HG03196 (cell line): ENCODE measurements at regions not wholly inside any gene's neighbourhood (a gene's known extent, or its start where the extent isn't known, plus 50 kb on each side); places are given as distances from the start of the nearest gene placed in this dataset.

Source experiments
- ATAC-seq: cut with Tn5 transposase; IDR thresholded peaks from one replicate; pipeline ENCODE4 v1.9.1; 2021; ENCODE audit not compliant: unreplicated experiment

- no peak for ATAC-seq
Measured at GRCh38 chr5:35436400-35437057, 181.1 kb upstream of the SPEF2 start.

- no peak for ATAC-seq
Measured at GRCh38 chr5:35430381-35431162, 187.1 kb upstream of the SPEF2 start.

GRCh38 chr5:35420200-35420599, 189.9 kb upstream of the PRLR start:
- no peak for ATAC-seq

- ATAC-seq = no peak
Measured at GRCh38 chr5:35417040-35417439, 186.8 kb upstream of the PRLR start.

GRCh38 chr5:35416217-35416988, 186.1 kb upstream of the PRLR start:
- no peak for ATAC-seq

GRCh38 chr5:35415309-35415708, 185.0 kb upstream of the PRLR start:
- ATAC-seq = no peak

GRCh38 chr5:35409361-35409760, 179.1 kb upstream of the PRLR start:
- ATAC-seq = no peak

- ATAC-seq = no peak
Measured at GRCh38 chr5:35408146-35408545, 177.9 kb upstream of the PRLR start.

- no peak for ATAC-seq
Measured at GRCh38 chr5:35407697-35408096, 177.4 kb upstream of the PRLR start.

GRCh38 chr5:35405938-35406337, 175.7 kb upstream of the PRLR start:
- ATAC-seq = no peak

- no peak for ATAC-seq
Measured at GRCh38 chr5:35404701-35405100, 174.4 kb upstream of the PRLR start.

- no peak for ATAC-seq
Measured at GRCh38 chr5:35393901-35394300, 163.6 kb upstream of the PRLR start.

GRCh38 chr5:35384658-35385057, 154.4 kb upstream of the PRLR start:
- ATAC-seq = no peak

GRCh38 chr5:35383041-35383440, 152.8 kb upstream of the PRLR start:
- no peak for ATAC-seq

GRCh38 chr5:35377653-35378052, 147.4 kb upstream of the PRLR start:
- no peak for ATAC-seq

GRCh38 chr5:35374584-35374983, 144.3 kb upstream of the PRLR start:
- ATAC-seq = no peak

- no peak for ATAC-seq
Measured at GRCh38 chr5:35373249-35373648, 143.0 kb upstream of the PRLR start.

- no peak for ATAC-seq
Measured at GRCh38 chr5:35372482-35372881, 142.2 kb upstream of the PRLR start.

- ATAC-seq = no peak
Measured at GRCh38 chr5:35371951-35372426, 141.7 kb upstream of the PRLR start.

GRCh38 chr5:35370871-35371270, 140.6 kb upstream of the PRLR start:
- no peak for ATAC-seq

- ATAC-seq = no peak
Measured at GRCh38 chr5:35369965-35370790, 139.9 kb upstream of the PRLR start.
